ENCODE measurements at regions not wholly inside any gene's neighbourhood (a gene's known extent, or its start where the extent isn't known, plus 50 kb on each side); places are given as distances from the start of the nearest gene placed in this dataset.

GRCh38 chr14:98711453-98711852 lies 560.5 kb downstream of the BCL11B start:
- no peak for DNase-seq (ENCODE audit: low spot score)

- DNase-seq (ENCODE audit: low spot score) = no peak
Measured at GRCh38 chr14:98714626-98715425, 557.2 kb downstream of the BCL11B start.

- DNase-seq (ENCODE audit: low spot score) = no peak
Measured at GRCh38 chr14:98716133-98716532, 555.9 kb downstream of the BCL11B start.

- DNase-seq (ENCODE audit: low spot score) = no peak
Measured at GRCh38 chr14:98721061-98721460, 550.9 kb downstream of the BCL11B start.

GRCh38 chr14:98724734-98725133 lies 547.3 kb downstream of the BCL11B start:
- no peak for DNase-seq (ENCODE audit: low spot score)

GRCh38 chr14:98725191-98725590 lies 546.8 kb downstream of the BCL11B start:
- DNase-seq (ENCODE audit: low spot score) = no peak

- DNase-seq (ENCODE audit: low spot score) = no peak
Measured at GRCh38 chr14:98725676-98726075, 546.3 kb downstream of the BCL11B start.

GRCh38 chr14:98726585-98727405 lies 545.2 kb downstream of the BCL11B start:
- no peak for DNase-seq (ENCODE audit: low spot score)

GRCh38 chr14:98728024-98728423 lies 544.0 kb downstream of the BCL11B start:
- DNase-seq (ENCODE audit: low spot score) = no peak

GRCh38 chr14:98728836-98729235 lies 543.2 kb downstream of the BCL11B start:
- DNase-seq (ENCODE audit: low spot score) = no peak

GRCh38 chr14:98731286-98731685 lies 540.7 kb downstream of the BCL11B start:
- no peak for DNase-seq (ENCODE audit: low spot score)

GRCh38 chr14:98731701-98732100 lies 540.3 kb downstream of the BCL11B start:
- no peak for DNase-seq (ENCODE audit: low spot score)

- no peak for DNase-seq (ENCODE audit: low spot score)
Measured at GRCh38 chr14:98733536-98733935, 538.5 kb downstream of the BCL11B start.

- DNase-seq (ENCODE audit: low spot score) = no peak
Measured at GRCh38 chr14:98736701-98737338, 535.2 kb downstream of the BCL11B start.

GRCh38 chr14:98741523-98741922 lies 530.5 kb downstream of the BCL11B start:
- DNase-seq (ENCODE audit: low spot score) = no peak

- no peak for DNase-seq (ENCODE audit: low spot score)
Measured at GRCh38 chr14:98742001-98742400, 530.0 kb downstream of the BCL11B start.

GRCh38 chr14:98743536-98743935 lies 528.5 kb downstream of the BCL11B start:
- no peak for DNase-seq (ENCODE audit: low spot score)

GRCh38 chr14:98748966-98749365 lies 523.0 kb downstream of the BCL11B start:
- no peak for DNase-seq (ENCODE audit: low spot score)

GRCh38 chr14:98751110-98751509 lies 520.9 kb downstream of the BCL11B start:
- DNase-seq (ENCODE audit: low spot score) = no peak

- no peak for DNase-seq (ENCODE audit: low spot score)
Measured at GRCh38 chr14:98752660-98753059, 519.3 kb downstream of the BCL11B start.

GRCh38 chr14:98754343-98755020 lies 517.5 kb downstream of the BCL11B start:
- DNase-seq (ENCODE audit: low spot score) = peak; percentile 36

- no peak for DNase-seq (ENCODE audit: low spot score)
Measured at GRCh38 chr14:98756749-98757148, 515.2 kb downstream of the BCL11B start.

Measured in AG08395 (cell line).